GM21381 (cell line): ENCODE measurements at regions not wholly inside any gene's neighbourhood (a gene's known extent, or its start where the extent isn't known, plus 50 kb on each side); places are given as distances from the start of the nearest gene placed in this dataset.
"Not testable (repeated sequence)": the region's sequence is repeated elsewhere in the genome, so short reads cannot be mapped to it uniquely, and the experiment has no call there.

Source experiments
- ATAC-seq: cut with Tn5 transposase; IDR thresholded peaks from one replicate; pipeline ENCODE4 v1.9.1; 2021; ENCODE audit warnings: mild to moderate bottlenecking, moderate library complexity; ENCODE audit not compliant: unreplicated experiment

DNA sequence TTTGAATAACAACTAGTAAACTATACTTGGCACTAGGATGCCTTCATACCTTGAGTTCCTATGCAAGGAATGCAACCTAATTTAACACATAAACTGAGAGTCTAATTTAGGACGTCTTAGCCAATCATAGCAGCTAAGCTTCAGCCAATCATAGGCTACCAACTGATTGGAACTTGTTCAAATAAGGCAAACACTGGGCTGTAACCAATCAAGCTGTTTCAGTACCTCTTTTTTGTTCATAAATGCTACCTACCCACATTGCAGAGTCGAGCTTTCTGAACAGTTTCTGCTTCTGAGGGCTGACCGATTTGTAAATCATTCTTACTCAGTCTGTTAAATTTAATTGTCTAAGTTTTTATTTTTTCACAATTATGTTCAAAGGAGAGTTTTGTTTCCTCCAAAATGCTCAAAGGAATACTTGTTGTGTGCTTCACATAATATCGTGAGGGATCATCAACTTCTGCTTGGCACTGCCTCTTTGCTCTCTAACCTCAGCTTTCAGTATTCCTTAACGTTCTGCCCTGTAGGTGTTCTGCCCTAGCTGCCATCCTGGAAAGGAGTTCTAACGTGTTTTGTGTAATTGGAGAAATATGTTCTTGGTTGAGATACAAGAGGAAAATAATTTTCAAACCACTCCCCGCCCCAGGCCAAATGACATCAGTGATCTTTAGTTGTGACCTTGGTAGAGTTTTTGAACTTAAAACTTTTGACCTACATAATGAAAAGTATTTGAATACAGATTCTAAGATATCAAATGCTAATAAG, 380.4 kb upstream of the MIS18BP1 start:
- no peak for ATAC-seq

DNA sequence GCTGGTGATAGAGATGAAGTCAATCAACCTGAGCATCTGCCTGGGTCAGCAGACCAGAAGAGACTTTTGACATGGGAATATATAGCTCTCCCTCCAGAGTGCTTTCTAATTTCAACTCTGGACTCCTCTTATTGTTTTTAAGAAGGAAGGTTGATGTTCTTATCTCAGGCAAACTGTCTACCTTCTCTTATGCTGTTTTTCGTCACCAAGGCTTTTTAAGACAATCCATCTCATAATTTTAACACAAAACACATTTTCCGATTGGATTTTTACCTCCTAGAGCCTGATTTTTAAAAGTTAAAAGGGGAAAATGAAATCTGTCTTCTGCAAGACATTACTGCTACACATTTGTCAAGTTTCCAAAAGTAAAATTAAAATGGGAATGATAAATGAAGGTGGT, 368.7 kb upstream of the MIS18BP1 start:
- ATAC-seq, result no peak

DNA sequence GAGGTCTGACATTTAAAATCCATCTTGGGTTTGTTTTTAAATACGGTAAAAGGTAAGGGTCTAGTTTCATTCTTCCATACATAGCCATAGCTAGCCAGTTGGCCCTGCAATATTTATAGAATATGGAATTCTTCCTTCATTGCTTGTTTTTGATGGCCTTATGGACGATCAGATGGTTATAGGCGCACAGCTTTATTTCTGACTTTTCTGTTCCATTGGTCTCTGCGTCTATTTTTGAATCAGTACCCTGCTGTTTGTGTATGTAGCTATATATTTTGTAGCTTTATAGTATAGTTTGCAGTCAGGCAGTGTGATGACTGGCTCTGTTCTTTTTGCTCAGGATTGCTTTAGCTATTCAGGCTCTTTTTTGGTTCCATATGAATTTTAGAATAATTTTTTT, 366.8 kb upstream of the MIS18BP1 start:
- no peak for ATAC-seq

DNA sequence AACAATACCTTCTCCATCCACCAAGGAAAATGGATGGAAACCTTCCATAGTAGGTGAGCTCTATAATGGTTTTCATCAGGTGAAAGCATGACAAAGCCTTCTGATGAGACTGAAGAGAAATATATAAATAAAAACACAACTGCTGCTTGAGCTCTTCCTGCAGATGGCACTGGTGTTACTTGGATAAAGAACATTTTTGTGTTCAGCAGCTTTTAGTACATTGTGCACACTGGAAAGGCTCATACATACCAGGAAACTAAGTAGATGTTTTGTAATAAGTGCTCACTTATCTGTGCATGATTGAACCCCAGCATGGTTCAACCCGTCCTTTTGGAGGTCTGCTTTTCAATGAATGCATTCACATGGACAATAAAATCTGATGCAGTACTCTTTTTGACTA, 357.3 kb upstream of the MIS18BP1 start:
- no peak for ATAC-seq

DNA sequence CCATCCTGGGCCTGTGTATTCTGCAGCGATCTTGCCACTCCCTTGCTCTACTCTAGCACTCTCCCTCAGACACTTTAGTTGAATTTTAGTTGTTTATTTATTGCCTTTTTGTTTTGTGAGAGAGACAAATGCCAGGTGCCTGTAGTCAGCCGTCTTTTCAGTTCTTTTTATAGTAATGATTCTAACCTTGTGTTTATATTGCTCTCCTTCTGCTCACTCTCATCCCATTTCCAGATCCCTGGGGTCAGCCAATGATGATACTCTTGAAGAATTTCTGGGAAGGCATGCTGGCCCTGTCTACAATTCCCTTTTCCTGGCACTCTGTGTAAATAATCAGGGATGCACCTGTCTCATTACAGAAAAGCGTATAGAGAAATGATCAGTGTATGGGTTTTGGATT, 334.1 kb upstream of the MIS18BP1 start:
- ATAC-seq, result no peak

DNA sequence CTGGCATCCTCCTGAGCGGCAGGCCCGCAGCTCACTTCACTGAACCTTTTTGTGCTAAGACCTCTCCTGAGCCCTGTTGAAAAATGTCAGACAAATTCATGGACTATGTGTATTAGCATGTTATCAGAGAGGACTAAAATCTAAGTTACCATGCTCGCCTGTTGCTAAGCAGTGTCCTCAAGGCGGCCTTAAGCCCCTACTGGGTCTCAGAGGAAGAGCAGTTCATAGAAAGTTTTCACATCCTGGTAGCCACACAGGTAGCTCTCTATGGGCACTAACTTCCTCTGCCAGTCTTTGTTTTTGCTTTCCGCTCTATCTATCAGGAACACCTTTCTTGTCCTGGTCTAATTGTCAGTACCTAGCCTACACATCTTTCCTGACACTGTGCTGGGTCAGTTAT, 306.6 kb upstream of the MIS18BP1 start:
- ATAC-seq, result no peak

DNA sequence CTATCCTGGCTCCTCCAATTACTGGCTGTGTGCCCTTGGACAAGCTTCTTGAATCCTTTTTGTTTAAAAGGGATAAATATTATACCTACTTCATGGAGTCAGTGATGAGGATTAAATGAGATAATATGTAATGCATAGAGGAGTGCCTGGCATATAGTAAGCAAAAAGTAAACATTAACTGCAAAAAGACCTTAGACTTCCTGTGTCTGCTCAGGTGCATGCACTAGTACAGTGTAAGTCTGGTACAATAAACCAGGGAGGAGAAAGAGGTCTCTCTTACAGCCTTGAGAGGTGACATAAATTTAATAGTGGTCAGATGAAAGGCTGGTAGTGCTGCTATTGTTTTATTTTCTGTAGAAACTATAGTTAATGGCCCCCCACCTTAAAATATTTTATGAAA, 305.2 kb upstream of the MIS18BP1 start:
- no peak for ATAC-seq

DNA sequence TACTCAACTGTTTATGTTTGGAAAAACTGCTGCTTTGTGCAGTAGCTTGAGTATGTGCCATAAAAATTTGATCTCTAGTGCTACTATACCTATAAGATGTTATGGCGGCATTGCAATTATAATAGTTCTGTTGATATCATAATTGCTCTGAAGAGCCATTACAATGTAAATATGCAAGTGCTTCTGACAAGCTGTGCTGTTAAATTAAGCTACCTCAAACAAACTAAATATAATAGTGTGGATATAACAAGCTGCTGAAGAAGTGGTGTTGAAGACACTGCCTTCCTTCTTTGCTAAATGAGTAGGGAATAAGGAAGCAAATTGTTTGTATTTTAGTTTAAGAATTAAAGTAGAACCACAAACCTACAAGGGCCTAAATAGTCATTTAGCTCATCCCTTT, 301.0 kb upstream of the MIS18BP1 start:
- ATAC-seq, result no peak

DNA sequence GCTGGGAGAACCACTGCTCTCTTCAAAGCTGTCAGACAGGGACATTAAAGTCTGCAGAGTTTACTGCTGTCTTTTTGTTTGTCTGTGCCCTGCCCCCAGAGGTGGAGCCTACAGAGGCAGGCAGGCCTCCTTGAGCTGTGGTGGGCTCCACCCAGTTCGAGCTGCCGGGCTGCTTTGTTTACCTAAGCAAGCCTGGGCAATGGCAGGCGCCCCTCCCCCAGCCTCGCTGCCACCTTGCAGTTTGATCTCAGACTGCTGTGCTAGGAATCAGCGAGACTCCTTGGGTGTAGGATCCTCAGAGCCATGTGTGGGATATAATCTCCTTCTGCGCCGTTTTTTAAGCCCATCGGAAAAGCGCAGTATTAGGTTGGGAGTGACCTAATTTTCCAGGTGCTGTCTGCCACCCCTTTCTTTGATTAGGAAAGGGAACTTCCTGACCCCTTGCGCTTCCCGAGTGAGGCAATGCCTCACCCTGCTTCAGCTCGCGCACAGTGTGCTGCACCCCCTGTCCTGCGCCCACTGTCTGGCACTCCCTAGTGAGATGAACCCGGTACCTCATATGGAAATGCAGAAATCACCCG, 298.3 kb upstream of the MIS18BP1 start:
- not testable (repeated sequence) for ATAC-seq

DNA sequence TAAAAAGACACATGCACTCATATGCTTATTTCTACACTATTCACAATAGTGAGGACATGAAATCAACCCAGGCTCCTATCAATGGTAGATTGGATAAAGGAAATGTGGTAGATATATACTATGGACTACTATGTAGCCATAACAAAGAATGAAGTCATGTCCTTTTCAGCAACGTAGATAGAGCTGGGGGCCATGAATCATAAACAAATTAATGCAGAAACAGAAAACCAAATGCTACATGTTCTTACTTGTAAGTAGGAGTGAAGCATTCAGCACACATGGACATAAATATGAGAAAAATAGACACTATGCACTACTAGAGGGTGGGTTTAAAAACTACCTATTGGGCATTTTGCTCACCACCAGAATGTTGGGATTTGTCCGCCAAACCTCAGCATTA, 278.0 kb upstream of the MIS18BP1 start:
- no peak for ATAC-seq

DNA sequence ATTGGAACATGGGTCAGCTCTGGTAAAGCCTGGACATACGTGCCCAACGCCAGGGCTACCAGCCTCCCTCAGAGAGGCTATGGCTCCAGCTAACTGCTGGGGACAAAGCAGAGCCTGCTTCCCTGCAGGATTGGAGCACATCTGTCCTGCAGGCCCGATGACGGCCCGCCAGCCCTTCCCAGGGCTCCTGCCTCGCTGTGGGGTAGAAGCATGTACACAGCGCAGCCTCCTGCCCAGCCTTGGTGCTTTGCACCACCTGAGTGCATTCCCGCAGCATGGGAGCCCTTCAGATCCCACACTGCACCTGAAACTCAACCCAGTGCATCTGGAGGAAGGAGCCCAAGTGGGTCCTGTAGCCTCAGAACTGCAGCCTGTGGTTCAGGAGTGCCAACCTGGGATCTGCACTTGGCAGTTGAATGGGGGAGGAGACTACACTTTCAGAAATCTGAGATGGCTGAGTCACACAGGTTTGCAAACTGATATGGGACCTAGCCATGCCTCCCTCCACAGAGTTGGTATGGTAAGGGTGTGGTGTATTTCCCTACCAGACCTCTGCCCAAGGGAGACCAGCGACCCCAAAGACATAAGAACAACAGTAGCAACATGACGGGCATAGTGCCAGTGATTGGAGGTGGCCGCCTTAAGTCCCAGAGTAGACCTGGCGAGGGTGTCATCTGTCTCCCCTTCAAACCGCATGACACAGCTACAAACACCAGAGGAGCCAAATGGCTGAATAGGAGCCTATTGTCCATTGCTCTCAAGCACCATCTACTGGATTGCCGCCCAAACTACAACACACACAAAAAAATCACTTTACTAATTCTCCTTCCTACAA, 273.9 kb upstream of the MIS18BP1 start:
- ATAC-seq, result peak; percentile 52

DNA sequence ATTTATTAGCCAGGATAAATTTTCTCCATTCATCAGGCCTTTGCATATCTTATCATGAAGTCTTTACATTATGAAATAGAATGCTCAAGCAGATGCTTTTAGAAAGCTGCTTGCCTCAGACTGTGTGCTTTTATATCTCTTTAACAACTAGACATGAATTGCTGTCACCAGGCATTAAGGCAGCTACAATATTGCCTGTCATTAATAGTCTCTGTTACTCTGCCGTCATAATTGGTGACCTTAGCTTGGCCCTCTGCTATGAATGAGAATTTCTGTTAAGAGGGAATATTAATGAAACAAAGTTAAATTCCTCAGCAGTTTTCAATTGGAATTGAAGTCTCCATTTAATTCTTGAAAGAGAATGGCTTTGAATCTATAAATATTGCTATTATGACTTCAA, 266.8 kb upstream of the MIS18BP1 start:
- no peak for ATAC-seq

DNA sequence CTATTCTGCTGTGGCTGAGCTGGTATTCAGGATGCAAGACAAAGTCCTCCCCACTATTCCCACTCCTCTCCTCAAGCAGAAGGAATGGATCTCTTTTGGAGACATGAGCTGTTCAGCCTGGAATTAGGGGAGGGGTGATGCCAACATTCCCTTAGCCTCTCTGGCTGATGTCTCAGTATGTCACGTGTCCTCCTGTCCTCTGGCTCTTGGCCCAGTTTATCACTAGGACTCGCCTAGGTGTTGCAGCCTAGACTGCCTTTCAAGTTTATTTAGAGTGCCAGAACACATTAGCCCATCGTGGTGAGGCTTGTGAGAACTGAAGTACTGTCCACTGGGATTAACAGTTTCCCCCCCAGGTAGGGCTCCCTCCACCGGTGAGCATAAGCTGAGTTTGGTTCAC, 239.9 kb upstream of the MIS18BP1 start:
- no peak for ATAC-seq

DNA sequence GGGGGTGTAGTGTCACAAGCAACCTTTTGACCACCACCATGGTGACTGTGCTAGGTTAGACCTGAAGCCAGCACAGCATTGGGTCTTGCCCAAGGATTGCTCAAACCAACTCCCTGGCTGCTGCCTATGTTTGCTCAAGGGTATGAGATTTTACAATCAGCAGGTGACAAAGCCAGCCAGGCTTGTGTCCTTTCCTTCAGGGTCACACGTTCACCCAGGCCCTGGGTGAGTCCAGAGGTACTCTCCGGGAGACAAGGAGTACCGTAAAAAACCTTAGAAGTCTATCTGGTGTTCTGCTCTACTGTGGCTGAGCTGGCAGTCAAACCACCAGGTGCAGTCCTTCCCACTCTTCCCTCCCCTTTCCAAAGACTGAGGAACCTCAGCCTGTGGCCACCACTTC, 238.9 kb upstream of the MIS18BP1 start:
- ATAC-seq, result no peak

DNA sequence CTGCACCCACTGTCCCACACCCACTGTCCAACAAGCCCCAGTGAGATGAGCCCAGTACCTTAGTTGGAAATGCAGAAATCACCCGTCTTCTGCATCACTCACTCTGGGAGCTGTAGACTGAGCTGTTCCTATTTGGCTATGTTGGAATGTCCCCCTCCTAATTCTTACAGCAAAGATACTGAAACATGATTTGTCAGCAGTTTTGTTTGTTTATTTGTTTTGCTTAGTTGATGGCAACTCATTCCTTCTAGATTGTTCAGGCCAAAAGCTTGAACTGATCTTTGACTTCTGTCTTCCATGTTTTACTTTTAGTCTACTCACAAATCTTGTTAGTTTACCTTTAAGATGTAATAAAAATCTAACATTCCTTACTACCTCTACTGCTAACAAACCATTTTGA, 233.6 kb upstream of the MIS18BP1 start:
- ATAC-seq, result no peak

DNA sequence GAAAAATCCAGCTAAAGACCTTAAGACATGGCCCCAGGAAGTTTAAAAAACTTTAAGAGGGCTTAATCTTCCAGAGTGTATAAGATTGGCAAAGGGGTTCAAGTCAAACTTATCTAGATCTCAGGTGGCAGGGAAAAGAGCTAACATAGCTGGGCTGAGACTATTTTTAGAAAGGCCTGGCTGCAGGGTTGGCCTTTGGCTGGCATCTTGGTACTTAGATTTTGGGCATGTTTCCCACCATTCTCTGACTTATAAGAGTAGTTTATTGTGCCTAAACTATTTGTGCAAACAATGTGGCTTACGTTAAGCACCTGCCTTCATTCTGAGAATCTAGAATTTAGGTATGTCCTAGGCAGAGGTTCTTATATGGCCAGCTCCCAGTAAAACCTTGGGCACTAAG, 214.0 kb upstream of the MIS18BP1 start:
- ATAC-seq, result no peak

DNA sequence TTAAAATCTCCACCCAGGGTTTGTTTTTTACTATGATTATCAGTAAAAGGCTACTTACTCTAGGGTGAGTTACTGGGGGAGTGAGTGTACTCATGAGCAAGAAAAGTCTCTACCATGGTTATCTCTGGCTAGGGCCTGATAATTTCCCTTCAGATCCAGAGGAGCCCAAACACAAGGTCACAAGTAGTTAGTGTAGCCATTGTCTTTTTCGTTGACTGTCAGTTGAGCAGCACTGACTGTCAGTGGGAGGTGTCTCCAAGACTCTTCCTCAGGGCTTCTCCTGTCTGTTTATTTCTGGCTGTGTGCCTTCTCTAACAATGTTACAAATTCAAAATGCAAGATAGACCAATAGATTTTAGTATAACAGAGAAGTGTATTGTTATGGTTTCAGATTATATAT, 181.2 kb upstream of the MIS18BP1 start:
- no peak for ATAC-seq

DNA sequence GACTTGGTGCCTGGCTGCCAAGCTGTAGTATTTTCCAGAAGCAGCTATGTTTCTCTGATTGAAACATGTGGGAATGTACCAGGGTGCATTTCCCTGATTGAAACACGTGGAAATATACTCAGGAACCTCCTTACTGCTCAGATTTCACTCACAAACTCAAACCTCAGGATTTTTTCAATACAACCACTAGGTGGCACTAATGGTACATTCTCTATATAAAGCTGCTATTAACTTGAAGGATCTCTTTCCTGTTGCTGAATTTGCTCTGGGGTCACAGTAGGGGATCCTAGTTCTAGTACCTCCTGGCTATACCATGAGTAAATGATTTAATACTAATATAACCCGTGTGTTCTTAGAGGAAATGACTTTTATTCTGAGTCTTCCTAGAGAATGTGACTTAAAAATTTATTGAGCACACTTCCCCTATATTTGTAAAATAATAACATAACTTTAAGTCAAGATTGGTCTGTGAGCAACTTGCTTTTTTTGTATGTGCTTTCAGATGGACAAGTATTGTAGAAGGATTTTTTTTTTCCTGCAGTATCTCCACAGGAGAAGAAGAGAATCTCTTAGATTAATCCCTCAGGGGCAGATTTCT, 173.8 kb upstream of the MIS18BP1 start:
- no peak for ATAC-seq

DNA sequence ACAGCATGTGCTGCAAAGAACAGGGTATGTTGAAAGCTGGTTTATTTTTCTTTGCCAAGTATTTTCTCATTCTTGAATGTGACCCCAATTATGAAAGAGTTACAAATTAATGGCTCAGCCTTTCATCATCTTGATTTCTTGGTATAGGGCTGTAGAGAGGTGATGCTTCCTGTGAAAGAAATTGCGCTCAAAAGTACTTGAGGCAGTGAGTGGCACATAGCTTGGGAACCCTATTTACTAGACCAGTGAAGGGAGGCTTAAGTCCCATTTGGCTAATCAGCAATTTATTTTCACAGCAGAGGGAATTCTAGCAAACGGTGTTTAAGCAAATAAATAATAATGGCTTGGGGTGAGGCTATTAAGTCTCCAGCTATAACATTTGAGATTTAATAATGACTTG, 153.9 kb upstream of the MIS18BP1 start:
- no peak for ATAC-seq

DNA sequence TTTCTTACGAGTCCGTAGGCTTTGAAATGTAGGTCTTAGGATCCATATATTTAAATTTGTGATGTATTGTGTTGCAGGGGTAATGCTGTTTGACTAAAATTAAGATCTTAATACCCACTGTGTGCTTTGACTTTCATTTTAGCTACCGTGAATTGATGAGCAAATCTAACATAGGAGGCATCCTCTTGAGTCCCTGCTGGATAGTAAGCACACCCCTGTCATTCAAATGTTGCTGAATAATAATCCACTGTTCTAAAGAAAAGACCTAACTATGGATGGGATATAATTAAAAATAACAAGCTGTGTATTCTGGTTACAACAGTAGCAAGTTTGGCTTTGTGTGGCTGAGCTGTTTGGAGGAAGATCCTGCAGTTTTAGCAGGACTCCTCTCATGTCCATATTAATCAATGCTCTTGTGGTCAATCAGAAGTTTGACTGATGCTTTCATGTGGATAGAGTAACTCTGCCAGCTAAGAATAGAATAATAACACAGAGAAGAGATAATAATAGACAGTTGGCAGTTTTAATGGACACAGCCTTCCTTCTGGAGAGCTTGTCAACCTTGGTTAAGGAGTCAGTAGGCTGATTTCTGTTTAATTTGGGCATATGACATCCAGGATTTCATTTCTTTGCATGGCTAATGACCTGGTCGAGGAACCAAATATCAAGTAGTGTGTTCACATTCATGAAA, 148.1 kb upstream of the MIS18BP1 start:
- ATAC-seq, result no peak

DNA sequence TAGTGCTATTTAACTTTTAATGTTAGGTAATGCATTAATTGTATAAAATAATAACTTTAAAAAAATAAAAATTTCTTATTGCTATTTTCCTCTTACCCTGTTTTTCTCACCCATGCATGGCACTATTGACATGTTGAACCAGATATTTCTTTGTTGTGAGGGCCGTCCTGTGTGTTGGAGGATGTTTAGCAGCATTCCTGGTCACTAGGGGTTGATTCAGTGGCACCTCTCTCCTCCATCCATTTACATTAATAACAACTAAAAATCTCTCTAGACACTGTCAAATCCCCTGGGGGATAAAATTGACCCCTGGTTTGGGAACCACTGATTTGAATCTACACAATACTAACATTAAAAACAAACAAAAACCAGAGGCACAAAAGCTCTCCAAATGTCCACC, 147.5 kb upstream of the MIS18BP1 start:
- ATAC-seq, result no peak
